Astrocyte of the spinal cord (primary cell): ENCODE measurements at regions not wholly inside any gene's neighbourhood (a gene's known extent, or its start where the extent isn't known, plus 50 kb on each side); places are given as distances from the start of the nearest gene placed in this dataset.

Experiments
- DNase-seq: peaks from one replicate; pipeline ENCODE4 v3.0.0; 2011; ENCODE audit warnings: low read depth, low spot score
- H3K4me3 ChIP-seq: 2 replicates; pipeline ENCODE4 v1.5.1; 2011; ENCODE audit warnings: low read depth, mild to moderate bottlenecking, low read length, moderate library complexity
- in situ Hi-C: cut with HindIII; loops from 2 replicates; pipeline ENCODE4 v1.10.0; 2017; ENCODE audit warnings: low sequenced_read_pairs
- TF ChIP-seq, protein P1 (sequence below): IDR thresholded peaks from 2 replicates; pipeline ENCODE4 v1.5.1; 2012; ENCODE audit warnings: low read depth, mild to moderate bottlenecking, low read length, inconsistent platforms

DNA sequence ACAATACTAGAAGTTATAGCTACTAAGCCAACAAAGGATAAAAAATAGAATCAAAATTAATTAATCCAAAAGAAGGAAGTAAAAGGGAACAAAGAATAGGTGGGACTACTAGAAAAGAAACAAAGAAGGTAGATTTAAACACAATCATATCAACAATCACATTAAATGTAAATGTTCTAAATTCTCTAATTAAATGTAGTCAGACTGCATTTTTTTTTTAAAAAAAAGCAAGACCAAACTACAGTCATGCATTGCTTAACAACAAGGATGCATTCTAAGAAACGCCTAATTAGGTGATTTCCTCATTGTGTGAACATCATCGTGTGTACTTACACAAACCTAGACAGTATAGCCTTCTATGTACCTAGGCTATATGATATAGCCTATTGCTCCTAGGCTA lies 59.7 kb upstream of the ADAM23 start:
- no peak for DNase-seq

DNA sequence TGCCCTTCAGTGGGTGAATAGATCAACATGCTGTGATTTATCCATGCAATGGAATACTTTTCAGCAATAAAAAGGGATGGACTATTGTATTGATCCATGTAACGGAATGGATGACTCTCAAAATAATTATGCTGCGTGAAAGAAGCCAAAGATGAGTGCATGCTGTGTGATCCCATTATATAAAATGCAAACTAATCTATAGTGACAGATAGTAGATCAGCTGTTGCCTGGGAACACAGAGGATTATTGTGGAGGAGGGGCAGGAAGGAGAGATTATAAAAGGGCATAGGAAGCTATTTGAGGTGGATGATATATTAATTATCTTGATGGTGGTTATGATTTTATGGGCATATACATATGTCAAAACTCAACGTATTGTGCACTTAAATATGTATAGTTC lies 55.5 kb upstream of the ADAM23 start:
- in situ Hi-C loops: no loop called here
- H3K4me3 ChIP-seq: no peak overlapping the region
- TF ChIP-seq, protein P1, sequence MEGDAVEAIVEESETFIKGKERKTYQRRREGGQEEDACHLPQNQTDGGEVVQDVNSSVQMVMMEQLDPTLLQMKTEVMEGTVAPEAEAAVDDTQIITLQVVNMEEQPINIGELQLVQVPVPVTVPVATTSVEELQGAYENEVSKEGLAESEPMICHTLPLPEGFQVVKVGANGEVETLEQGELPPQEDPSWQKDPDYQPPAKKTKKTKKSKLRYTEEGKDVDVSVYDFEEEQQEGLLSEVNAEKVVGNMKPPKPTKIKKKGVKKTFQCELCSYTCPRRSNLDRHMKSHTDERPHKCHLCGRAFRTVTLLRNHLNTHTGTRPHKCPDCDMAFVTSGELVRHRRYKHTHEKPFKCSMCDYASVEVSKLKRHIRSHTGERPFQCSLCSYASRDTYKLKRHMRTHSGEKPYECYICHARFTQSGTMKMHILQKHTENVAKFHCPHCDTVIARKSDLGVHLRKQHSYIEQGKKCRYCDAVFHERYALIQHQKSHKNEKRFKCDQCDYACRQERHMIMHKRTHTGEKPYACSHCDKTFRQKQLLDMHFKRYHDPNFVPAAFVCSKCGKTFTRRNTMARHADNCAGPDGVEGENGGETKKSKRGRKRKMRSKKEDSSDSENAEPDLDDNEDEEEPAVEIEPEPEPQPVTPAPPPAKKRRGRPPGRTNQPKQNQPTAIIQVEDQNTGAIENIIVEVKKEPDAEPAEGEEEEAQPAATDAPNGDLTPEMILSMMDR: no peak
- no peak for DNase-seq

More for the DNA sequence above, 59.7 kb upstream of the ADAM23 start:
- in situ Hi-C loops: no loop called here
- TF ChIP-seq, protein P1: no peak
- no peak overlapping the region for H3K4me3 ChIP-seq

DNA sequence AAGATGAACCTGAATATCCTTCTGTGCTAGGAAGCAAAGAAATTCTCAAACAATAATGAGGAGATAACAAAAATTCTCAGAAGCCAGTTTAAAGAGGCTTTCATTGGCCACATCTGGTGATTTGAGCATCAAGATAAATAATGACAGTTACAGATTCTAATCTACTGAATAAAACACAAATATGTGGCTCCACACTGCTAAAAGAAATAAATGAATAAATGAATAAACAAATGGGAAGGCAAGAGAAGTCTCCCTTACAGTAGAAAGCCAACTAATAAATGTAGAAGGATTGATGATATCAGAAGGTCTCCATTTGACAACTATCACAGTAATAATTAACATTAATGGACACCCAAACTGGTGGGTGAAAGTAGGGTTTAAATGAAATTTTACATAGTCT lies 54.6 kb upstream of the ADAM23 start:
- no peak for DNase-seq
- in situ Hi-C loops: no loop called here

DNA sequence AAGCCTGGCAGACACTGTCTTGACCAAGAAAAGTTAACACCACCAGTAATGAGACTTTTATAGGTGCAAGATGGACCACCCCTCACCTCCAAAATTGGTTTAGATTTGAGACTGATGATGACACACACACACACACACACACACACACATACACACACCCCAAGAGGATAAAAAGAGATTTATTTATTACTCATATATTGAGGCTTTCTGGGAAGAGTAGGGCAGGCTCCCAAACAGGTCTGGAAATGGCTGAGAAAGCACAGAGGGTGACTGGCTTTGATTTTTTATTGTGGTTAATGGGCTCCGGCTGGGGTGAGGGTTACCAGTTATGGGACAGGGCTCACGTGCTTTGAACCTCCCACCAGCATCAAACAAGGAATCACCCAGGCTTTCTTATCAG lies 54.2 kb upstream of the ADAM23 start:
- no peak overlapping the region for H3K4me3 ChIP-seq
- DNase-seq: no peak
- TF ChIP-seq, protein P1: no peak
- in situ Hi-C loops: no loop called here

More for the DNA sequence above, 54.6 kb upstream of the ADAM23 start:
- TF ChIP-seq, protein P1: no peak
- no peak overlapping the region for H3K4me3 ChIP-seq

DNA sequence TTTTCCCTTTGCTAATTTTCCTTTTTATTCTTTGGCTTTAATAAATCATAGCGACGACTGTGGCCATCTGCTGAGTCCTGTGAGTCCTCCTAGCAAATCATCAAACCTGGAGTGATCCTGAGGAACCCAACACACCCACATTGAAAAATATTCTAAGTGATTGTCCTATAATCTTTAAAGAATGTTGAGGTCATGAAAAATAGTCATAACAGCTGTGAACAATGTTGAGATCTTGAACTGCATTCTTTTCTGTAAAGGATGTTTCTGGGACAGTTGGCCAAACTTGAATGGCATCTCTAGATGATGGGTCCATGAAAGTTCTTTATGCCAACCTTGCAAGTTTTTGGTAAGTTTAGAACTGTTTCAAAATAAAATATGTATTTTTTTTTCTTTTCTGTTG lies 53.2 kb upstream of the ADAM23 start:
- no peak for DNase-seq

DNA sequence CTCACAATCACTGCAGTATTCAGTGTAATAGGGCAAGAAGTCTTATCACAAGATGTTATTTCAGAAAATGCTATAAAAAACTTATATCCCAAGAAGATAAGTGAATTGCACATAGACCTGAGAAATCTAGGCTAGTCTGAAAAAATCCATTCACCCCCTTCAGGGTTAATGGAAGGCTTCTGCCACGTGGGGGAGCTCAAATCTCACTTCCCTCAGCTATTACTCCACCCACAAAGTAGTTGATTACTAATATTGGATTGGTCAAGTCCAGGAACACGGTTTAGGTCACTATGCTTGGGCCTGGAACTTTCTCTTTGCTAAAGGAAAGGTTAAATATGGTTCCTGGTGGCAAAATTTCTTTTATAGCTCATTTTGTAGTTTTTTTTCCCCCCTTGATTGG lies 51.2 kb upstream of the ADAM23 start:
- TF ChIP-seq, protein P1: peak; percentile 60
- in situ Hi-C loops: no loop called here
- no peak overlapping the region for H3K4me3 ChIP-seq
- DNase-seq: peak; percentile 43

More for the DNA sequence above, 53.2 kb upstream of the ADAM23 start:
- in situ Hi-C loops: no loop called here
- TF ChIP-seq, protein P1: no peak
- no peak overlapping the region for H3K4me3 ChIP-seq
